BE2C (cell line): ENCODE measurements at regions not wholly inside any gene's neighbourhood (a gene's known extent, or its start where the extent isn't known, plus 50 kb on each side); places are given as distances from the start of the nearest gene placed in this dataset.

Experiments used
- DNase-seq: peaks from one replicate; pipeline ENCODE4 v3.0.0-alpha.2; 2020
- H3K27me3 ChIP-seq: fragments of 250-450 bp; sonication (Bioruptor Pico); 2 replicates; pipeline ENCODE4 v1.5.1; 2020; ENCODE audit warnings: mild to moderate bottlenecking
- H3K36me3 ChIP-seq: fragments of 250-450 bp; sonication (Bioruptor Pico); 2 replicates; pipeline ENCODE4 v1.5.1; 2020; ENCODE audit warnings: mild to moderate bottlenecking
- H3K4me1 ChIP-seq: fragments of 250-450 bp; sonication (Bioruptor Pico); 2 replicates; pipeline ENCODE4 v1.5.1; 2020
- H3K4me3 ChIP-seq: 2 replicates; pipeline ENCODE4 v1.5.1; 2011; ENCODE audit warnings: low read depth, low read length
- H3K9me3 ChIP-seq: fragments of 250-450 bp; sonication (Bioruptor Pico); 2 replicates; pipeline ENCODE4 v1.5.1; 2020
- CTCF ChIP-seq: IDR thresholded peaks from 2 replicates; pipeline ENCODE4 v1.5.1; 2012; ENCODE audit warnings: mild to moderate bottlenecking, low read depth, low read length

- TF ChIP-seq CTCF, result no peak
- Histone ChIP-seq H3K4me3 (no peak overlapping the region), H3K4me1 (no peaks in the 10 kb centered on the region), H3K9me3 (no peaks in the 10 kb centered on the region), H3K27me3 (no peaks in the 10 kb centered on the region), H3K36me3 (no peaks in the 10 kb centered on the region)
- no peak for DNase-seq
These were observed 581.5 kb upstream of the DAB2 start for GRCh38 chr5:40006260-40006659.

GRCh38 chr5:40001796-40002195 is 577.0 kb upstream of the DAB2 start:
- no peaks in the 10 kb centered on the region for H3K27me3 ChIP-seq
- no peak for TF ChIP-seq CTCF
- no peak overlapping the region for H3K4me3 ChIP-seq
- DNase-seq, result no peak
- H3K4me1 ChIP-seq, result no peaks in the 10 kb centered on the region
- H3K36me3 ChIP-seq, result no peaks in the 10 kb centered on the region
- no peaks in the 10 kb centered on the region for H3K9me3 ChIP-seq

DNA sequence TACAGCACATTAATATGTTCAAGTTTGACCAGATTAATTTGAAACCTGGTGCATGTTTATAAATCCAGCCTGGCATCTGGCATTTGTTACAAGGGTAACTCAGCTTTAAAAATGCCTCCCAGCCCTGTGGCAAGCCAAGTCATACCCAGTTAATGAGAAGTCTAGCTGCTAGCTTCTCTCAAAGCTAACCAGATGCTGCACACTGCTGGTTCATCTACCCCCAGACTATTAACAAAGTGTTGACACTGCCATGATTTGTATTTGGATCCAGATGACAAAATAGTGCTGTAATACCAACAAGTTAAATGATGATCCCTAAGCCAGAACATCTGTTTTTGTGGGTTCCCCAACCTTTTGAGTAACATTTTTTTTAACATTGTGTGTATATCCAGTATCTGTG is 573.7 kb upstream of the DAB2 start:
- H3K27me3 ChIP-seq, result no peaks in the 10 kb centered on the region
- H3K4me1 ChIP-seq, result no peaks in the 10 kb centered on the region
- H3K9me3 ChIP-seq, result no peaks in the 10 kb centered on the region
- H3K4me3 ChIP-seq, result no peak overlapping the region
- TF ChIP-seq CTCF, result no peak
- DNase-seq, result no peak
- no peaks in the 10 kb centered on the region for H3K36me3 ChIP-seq

- Histone ChIP-seq H3K4me1 (no peaks in the 10 kb centered on the region), H3K36me3 (no peaks in the 10 kb centered on the region), H3K27me3 (no peaks in the 10 kb centered on the region), H3K4me3 (no peak overlapping the region), H3K9me3 (no peaks in the 10 kb centered on the region)
- DNase-seq, result no peak
- TF ChIP-seq CTCF, result no peak
These were observed 571.2 kb upstream of the DAB2 start for GRCh38 chr5:39995990-39996389.

DNA sequence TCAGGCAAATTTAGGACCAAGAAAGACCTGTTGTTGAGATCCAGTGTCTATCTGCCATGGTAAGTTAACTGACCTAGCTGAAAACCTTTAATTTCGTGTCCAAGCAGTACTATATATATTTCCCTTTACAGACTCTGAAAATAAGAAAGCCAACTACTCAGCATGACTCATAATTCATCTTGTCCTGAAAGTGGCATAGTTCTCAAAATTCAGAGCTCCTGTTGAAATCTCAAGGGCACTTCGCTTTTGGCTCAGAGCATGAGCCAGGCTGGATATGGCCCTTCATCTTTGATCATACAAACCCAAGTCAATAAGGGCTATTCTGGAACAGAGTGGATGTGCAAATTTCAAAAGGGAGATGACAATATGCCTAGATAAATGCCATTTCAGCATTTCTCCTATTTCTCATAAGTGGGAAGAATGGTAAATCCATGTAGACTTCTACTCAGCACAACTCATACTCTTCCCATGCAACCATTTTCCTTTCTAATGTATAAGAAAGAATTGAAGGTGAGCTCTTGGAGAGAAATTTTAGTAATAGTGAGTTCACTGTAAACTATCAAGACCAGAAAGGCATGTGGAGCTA is 567.9 kb upstream of the DAB2 start:
- no peak for DNase-seq
- Histone ChIP-seq H3K36me3 (no peaks in the 10 kb centered on the region), H3K27me3 (no peaks in the 10 kb centered on the region), H3K9me3 (no peaks in the 10 kb centered on the region), H3K4me3 (no peak overlapping the region), H3K4me1 (no peaks in the 10 kb centered on the region)
- no peak for TF ChIP-seq CTCF

DNA sequence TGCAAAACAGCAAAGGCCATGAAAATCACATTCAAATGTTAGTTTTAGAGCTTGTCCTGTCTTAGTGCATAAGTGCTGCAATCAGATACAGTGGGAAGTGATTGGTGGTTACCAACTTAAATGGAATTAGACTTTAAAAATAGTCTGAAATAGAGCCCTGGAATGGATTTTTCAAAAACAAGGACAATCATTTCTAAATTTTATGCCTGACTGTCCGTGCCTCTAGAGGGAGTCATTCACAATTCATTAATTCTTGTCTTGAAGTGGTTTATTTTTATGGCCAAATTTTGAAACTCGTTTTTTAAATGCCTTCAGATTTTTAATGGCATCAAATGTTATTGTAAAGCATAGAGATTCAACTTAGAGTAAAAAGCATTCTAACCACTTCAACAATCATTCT is 561.8 kb upstream of the DAB2 start:
- DNase-seq, result no peak

More for the DNA sequence above, 561.8 kb upstream of the DAB2 start:
- H3K4me1 ChIP-seq, result no peaks in the 10 kb centered on the region
- no peaks in the 10 kb centered on the region for H3K27me3 ChIP-seq
- no peaks in the 10 kb centered on the region; the same call in 1 of the 2 replicates for H3K9me3 ChIP-seq
- H3K36me3 ChIP-seq, result no peaks in the 10 kb centered on the region
- no peak for TF ChIP-seq CTCF
- H3K4me3 ChIP-seq, result no peak overlapping the region
